Colonic mucosa (tissue), 4 donors: ENCODE measurements at regions not wholly inside any gene's neighbourhood (a gene's known extent, or its start where the extent isn't known, plus 50 kb on each side); places are given as distances from the start of the nearest gene placed in this dataset.

ENCODE experiments used
- DNase-seq: peaks from one replicate; pipeline ENCODE4 v3.0.0-alpha.2; 2020
- H3K27ac ChIP-seq: fragments of 200-600 bp; one replicate; pipeline ENCODE4 v1.8.0; 2021
- H3K27me3 ChIP-seq: fragments of 200-600 bp; one replicate; pipeline ENCODE4 v1.8.0; 2021
- H3K36me3 ChIP-seq: fragments of 200-600 bp; one replicate; pipeline ENCODE4 v1.8.0; 2021
- H3K4me1 ChIP-seq: fragments of 200-600 bp; one replicate; pipeline ENCODE4 v1.8.0; 2021; ENCODE audit warnings: mild to moderate bottlenecking
- H3K4me3 ChIP-seq: fragments of 200-600 bp; one replicate; pipeline ENCODE4 v1.8.0; 2021
- H3K9ac ChIP-seq, 2 donors: one replicate each; pipeline ENCODE4 v1.7.0; 2013; ENCODE audit warnings: control low read depth in 2 of 2, low read depth in 2 of 2, low read length in 2 of 2
- H3K9me3 ChIP-seq: fragments of 200-600 bp; one replicate; pipeline ENCODE4 v1.8.0; 2021
- intact Hi-C: fragments of 100-400 bp; cut with DNase I; formaldehyde crosslinking; loops from one replicate; pipeline ENCODE4 v1.14.1; 2022
- TF ChIP-seq, protein P1 (sequence below): fragments of 200-600 bp; IDR thresholded peaks from one replicate; pipeline ENCODE4 v1.8.0; 2022; ENCODE audit warnings: antibody characterized with exemption, mild to moderate bottlenecking
- donor health status: healthy.
- donor health status: DM: no; HTN: no; CAD: no.
- donor health status: DM: no; HTN: no; CAD: no.

GRCh38 chr1:178643831-178644230, 81.2 kb upstream of the RALGPS2 start:
- no peaks in the 10 kb centered on the region for H3K36me3 ChIP-seq
- no peaks in the 10 kb centered on the region for H3K9me3 ChIP-seq
- intact Hi-C loops, result no loop called here
- no peak overlapping the region for H3K4me3 ChIP-seq
- TF ChIP-seq, protein P1, sequence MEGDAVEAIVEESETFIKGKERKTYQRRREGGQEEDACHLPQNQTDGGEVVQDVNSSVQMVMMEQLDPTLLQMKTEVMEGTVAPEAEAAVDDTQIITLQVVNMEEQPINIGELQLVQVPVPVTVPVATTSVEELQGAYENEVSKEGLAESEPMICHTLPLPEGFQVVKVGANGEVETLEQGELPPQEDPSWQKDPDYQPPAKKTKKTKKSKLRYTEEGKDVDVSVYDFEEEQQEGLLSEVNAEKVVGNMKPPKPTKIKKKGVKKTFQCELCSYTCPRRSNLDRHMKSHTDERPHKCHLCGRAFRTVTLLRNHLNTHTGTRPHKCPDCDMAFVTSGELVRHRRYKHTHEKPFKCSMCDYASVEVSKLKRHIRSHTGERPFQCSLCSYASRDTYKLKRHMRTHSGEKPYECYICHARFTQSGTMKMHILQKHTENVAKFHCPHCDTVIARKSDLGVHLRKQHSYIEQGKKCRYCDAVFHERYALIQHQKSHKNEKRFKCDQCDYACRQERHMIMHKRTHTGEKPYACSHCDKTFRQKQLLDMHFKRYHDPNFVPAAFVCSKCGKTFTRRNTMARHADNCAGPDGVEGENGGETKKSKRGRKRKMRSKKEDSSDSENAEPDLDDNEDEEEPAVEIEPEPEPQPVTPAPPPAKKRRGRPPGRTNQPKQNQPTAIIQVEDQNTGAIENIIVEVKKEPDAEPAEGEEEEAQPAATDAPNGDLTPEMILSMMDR, result no peak
- no peak overlapping the region for H3K27ac ChIP-seq
- H3K27me3 ChIP-seq, result no peaks in the 10 kb centered on the region
- no peak overlapping the region for H3K9ac ChIP-seq
- H3K4me1 ChIP-seq, result no peaks in the 10 kb centered on the region
- no peak for DNase-seq

DNA sequence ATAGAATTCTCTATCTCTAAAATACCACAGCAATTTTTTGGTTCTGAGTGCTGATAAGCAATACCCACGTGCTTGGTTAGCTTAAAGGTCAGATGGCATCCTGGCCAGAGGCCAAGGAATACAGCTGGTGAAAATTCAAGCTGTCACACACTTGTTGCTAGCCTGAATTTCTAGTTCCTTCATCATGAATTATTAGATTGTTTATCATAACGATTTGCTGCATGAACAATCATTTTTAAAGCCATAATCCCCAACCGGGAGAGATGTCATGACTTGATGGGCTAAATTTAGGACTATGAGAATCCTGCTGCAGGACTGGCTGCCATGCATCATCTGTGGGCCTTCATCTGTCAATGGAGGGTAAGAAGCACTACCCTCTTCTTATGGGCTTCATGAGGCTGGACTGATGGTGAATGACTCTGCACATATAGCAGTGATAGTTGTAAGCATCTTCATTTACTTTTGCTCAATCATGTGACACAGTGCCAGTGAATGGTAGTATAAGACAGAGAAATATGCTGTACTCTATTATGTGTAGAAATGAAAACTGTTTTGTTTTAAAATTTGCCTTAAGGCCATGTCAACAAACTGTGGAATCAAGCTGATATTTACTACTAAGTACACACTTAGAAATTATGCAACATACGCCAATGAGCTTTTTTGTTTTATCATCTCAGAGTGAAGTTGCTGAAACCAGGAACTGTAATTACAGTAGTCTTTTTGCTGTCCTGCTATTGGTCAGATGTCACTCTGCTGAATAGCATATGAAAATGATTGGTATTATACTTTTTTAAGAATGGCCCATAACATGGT, 80.5 kb upstream of the RALGPS2 start:
- Histone ChIP-seq H3K36me3 (no peaks in the 10 kb centered on the region), H3K27ac (no peak overlapping the region), H3K4me1 (no peaks in the 10 kb centered on the region), H3K27me3 (no peaks in the 10 kb centered on the region), H3K4me3 (no peak overlapping the region), H3K9ac (no peak overlapping the region), H3K9me3 (no peaks in the 10 kb centered on the region)
- intact Hi-C loops, result no loop called here
- peak; percentile 40 for DNase-seq
- TF ChIP-seq, protein P1, result no peak

- Histone ChIP-seq H3K36me3 (no peaks in the 10 kb centered on the region), H3K4me1 (no peaks in the 10 kb centered on the region), H3K27ac (no peak overlapping the region), H3K4me3 (no peak overlapping the region), H3K9ac (no peak overlapping the region), H3K27me3 (no peaks in the 10 kb centered on the region), H3K9me3 (no peaks in the 10 kb centered on the region)
- TF ChIP-seq, protein P1, result no peak
- intact Hi-C loops, result no loop called here
- no peak for DNase-seq
Observed at GRCh38 chr1:178645157-178645807, 79.8 kb upstream of the RALGPS2 start.

- no peak overlapping the region for H3K9ac ChIP-seq
- intact Hi-C loops, result no loop called here
- DNase-seq, result no peak
- H3K9me3 ChIP-seq, result no peaks in the 10 kb centered on the region
- TF ChIP-seq, protein P1, result no peak
- no peaks in the 10 kb centered on the region for H3K27me3 ChIP-seq
- no peak overlapping the region for H3K27ac ChIP-seq
- no peak overlapping the region for H3K4me3 ChIP-seq
- no peaks in the 10 kb centered on the region for H3K4me1 ChIP-seq
- H3K36me3 ChIP-seq, result no peaks in the 10 kb centered on the region
Observed at GRCh38 chr1:178645808-178646200, 79.2 kb upstream of the RALGPS2 start.

GRCh38 chr1:178646821-178647220, 78.2 kb upstream of the RALGPS2 start:
- TF ChIP-seq, protein P1, result no peak
- Histone ChIP-seq H3K36me3 (no peaks in the 10 kb centered on the region), H3K9ac (no peak overlapping the region), H3K4me1 (no peaks in the 10 kb centered on the region), H3K4me3 (no peak overlapping the region), H3K27me3 (no peaks in the 10 kb centered on the region), H3K27ac (no peak overlapping the region), H3K9me3 (no peaks in the 10 kb centered on the region)
- DNase-seq, result no peak
- intact Hi-C loops, result no loop called here
